GM23338 (cell line): ENCODE measurements at regions not wholly inside any gene's neighbourhood (a gene's known extent, or its start where the extent isn't known, plus 50 kb on each side); places are given as distances from the start of the nearest gene placed in this dataset.

Experiments used
- ATAC-seq: fragments of 200-7000 bp; cut with Tn5 transposase; 3 replicates; pipeline ENCODE4 v1.9.1; 2020
- DNase-seq: peaks from one replicate; pipeline ENCODE4 v3.0.0-alpha.2; 2015; ENCODE audit warnings: low spot score
- H2AFZ ChIP-seq: fragments of 200-600 bp; sonication (generic); 2 replicates; pipeline ENCODE4 v1.8.0; 2016; ENCODE audit warnings: antibody characterized with exemption, mild to moderate bottlenecking, moderate library complexity
- H3F3A ChIP-seq: fragments of 200-600 bp; sonication (generic); replicated peaks from 2 replicates; pipeline ENCODE4 v1.8.0; 2017; ENCODE audit warnings: antibody characterized with exemption, mixed run types, low read depth
- H3K27ac ChIP-seq: fragments of 200-600 bp; sonication (generic); 2 replicates; pipeline ENCODE4 v1.6.1; 2016; ENCODE audit warnings: low read depth
- H3K27me3 ChIP-seq: fragments of 200-600 bp; sonication (generic); 2 replicates; pipeline ENCODE4 v1.8.0; 2016; ENCODE audit warnings: mild to moderate bottlenecking, mixed run types, moderate library complexity; ENCODE audit not compliant: insufficient read depth
- H3K36me3 ChIP-seq: fragments of 200-600 bp; sonication (generic); 2 replicates; pipeline ENCODE4 v1.8.0; 2016; ENCODE audit warnings: mild to moderate bottlenecking; ENCODE audit not compliant: insufficient read depth
- H3K4me1 ChIP-seq: fragments of 200-600 bp; sonication (generic); 2 replicates; pipeline ENCODE4 v1.8.0; 2016; ENCODE audit warnings: mild to moderate bottlenecking, moderate library complexity; ENCODE audit not compliant: insufficient read depth
- H3K4me2 ChIP-seq: fragments of 200-600 bp; sonication (generic); 2 replicates; pipeline ENCODE4 v1.7.1; 2017; ENCODE audit warnings: mixed run types
- H3K4me3 ChIP-seq: fragments of 200-600 bp; sonication (generic); 2 replicates; pipeline ENCODE4 v1.6.1; 2016; ENCODE audit warnings: mixed run types
- H3K79me2 ChIP-seq: fragments of 200-600 bp; sonication (generic); replicated peaks from 2 replicates; pipeline ENCODE4 v1.8.0; 2017; ENCODE audit warnings: mild to moderate bottlenecking; ENCODE audit not compliant: insufficient read depth
- H3K9me2 ChIP-seq: fragments of 200-600 bp; sonication (generic); 2 replicates; pipeline ENCODE4 v1.8.0; 2017; ENCODE audit not compliant: insufficient read depth
- H4K20me1 ChIP-seq: fragments of 200-600 bp; sonication (generic); replicated peaks from 2 replicates; pipeline ENCODE4 v1.8.0; 2017; ENCODE audit warnings: mild to moderate bottlenecking; ENCODE audit not compliant: insufficient read depth
- H3K27ac Mint-ChIP-seq: 2 replicates; pipeline ENCODE4 v1.8.0; 2020; ENCODE audit warnings: inconsistent platforms, mild to moderate bottlenecking, moderate library complexity, mixed read lengths
- H3K27me3 Mint-ChIP-seq: 3 replicates; pipeline ENCODE4 v1.8.0; 2022; ENCODE audit warnings: low read depth, mild to moderate bottlenecking, moderate library complexity, mixed read lengths, inconsistent platforms; ENCODE audit not compliant: insufficient read depth, poor library complexity
- H3K36me3 Mint-ChIP-seq: 3 replicates; pipeline ENCODE4 v1.8.0; 2021; ENCODE audit warnings: low read depth, mild to moderate bottlenecking, inconsistent platforms, moderate library complexity, mixed read lengths
- H3K4me1 Mint-ChIP-seq: 3 replicates; pipeline ENCODE4 v1.8.0; 2020; ENCODE audit warnings: mild to moderate bottlenecking, inconsistent platforms, mixed read lengths
- H3K4me3 Mint-ChIP-seq: 3 replicates; pipeline ENCODE4 v1.8.0; 2021; ENCODE audit warnings: moderate library complexity, mild to moderate bottlenecking, inconsistent platforms, mixed read lengths
- H3K9me3 Mint-ChIP-seq: 3 replicates; pipeline ENCODE4 v1.8.0; 2020; ENCODE audit warnings: moderate library complexity, mild to moderate bottlenecking, inconsistent platforms, mixed read lengths
- CREB1 ChIP-seq: fragments of 250-450 bp; sonication (Bioruptor Pico); IDR thresholded peaks from 2 replicates; pipeline ENCODE4 v1.5.0; 2020; ENCODE audit warnings: low read depth, mild to moderate bottlenecking, moderate library complexity
- EZH2 ChIP-seq: fragments of 200-600 bp; sonication (generic); IDR thresholded peaks from one replicate; pipeline ENCODE4 v1.8.0; 2017; ENCODE audit warnings: antibody characterized with exemption, mild to moderate bottlenecking, low read depth; ENCODE audit not compliant: unreplicated experiment
- EZH2phosphoT487 ChIP-seq: fragments of 200-600 bp; sonication (generic); IDR thresholded peaks from one replicate; pipeline ENCODE4 v1.8.1; 2018; ENCODE audit warnings: antibody characterized with exemption; ENCODE audit not compliant: unreplicated experiment
- JUNB ChIP-seq: IDR thresholded peaks from one replicate; pipeline ENCODE4 v1.6.1; 2016; ENCODE audit warnings: antibody characterized with exemption; ENCODE audit not compliant: unreplicated experiment
- NANOG ChIP-seq: IDR thresholded peaks from 2 replicates; pipeline ENCODE4 v1.6.1; 2016; ENCODE audit warnings: antibody characterized with exemption, borderline replicate concordance
- POLR2AphosphoS5 ChIP-seq: IDR thresholded peaks from 2 replicates; pipeline ENCODE4 v1.6.1; 2016; ENCODE audit warnings: antibody characterized with exemption, low read depth
- STAT1 ChIP-seq: IDR thresholded peaks from one replicate; pipeline ENCODE4 v1.6.1; 2016; ENCODE audit warnings: antibody characterized with exemption; ENCODE audit not compliant: unreplicated experiment
- ZNF114 ChIP-seq: fragments of 250-450 bp; sonication (Bioruptor Pico); IDR thresholded peaks from 2 replicates; pipeline ENCODE4 v1.5.0; 2020; ENCODE audit warnings: mild to moderate bottlenecking, moderate library complexity
- ZNF331 ChIP-seq: fragments of 250-450 bp; sonication (Bioruptor Pico); IDR thresholded peaks from 2 replicates; pipeline ENCODE4 v1.5.0; 2020; ENCODE audit warnings: low read depth, mild to moderate bottlenecking, moderate library complexity
- TF ChIP-seq, protein P1 (sequence below): IDR thresholded peaks from 2 replicates; pipeline ENCODE4 v1.6.1; 2016; ENCODE audit warnings: antibody characterized with exemption
- TF ChIP-seq, protein P2 (sequence below): IDR thresholded peaks from one replicate; pipeline ENCODE4 v1.6.1; 2018; ENCODE audit warnings: antibody characterized with exemption; ENCODE audit not compliant: unreplicated experiment
- TF ChIP-seq, protein P3 (sequence below): fragments of 250-450 bp; sonication (Bioruptor Pico); IDR thresholded peaks from 2 replicates; pipeline ENCODE4 v1.5.0; 2020; ENCODE audit warnings: mild to moderate bottlenecking, moderate library complexity
- TF ChIP-seq, protein P4 (sequence below), 2 experiments: fragments of 200-600 bp in 1 of 2; sonication (generic) in 1 of 2; conservative IDR thresholded peaks; 2 replicates each; pipeline versions ENCODE4 v1.5.1 to v1.6.1; 2016 to 2017; ENCODE audit warnings: antibody characterized with exemption in 2 of 2, low read depth in 2 of 2, mild to moderate bottlenecking in 2 of 2, moderate library complexity in 1 of 2

DNA sequence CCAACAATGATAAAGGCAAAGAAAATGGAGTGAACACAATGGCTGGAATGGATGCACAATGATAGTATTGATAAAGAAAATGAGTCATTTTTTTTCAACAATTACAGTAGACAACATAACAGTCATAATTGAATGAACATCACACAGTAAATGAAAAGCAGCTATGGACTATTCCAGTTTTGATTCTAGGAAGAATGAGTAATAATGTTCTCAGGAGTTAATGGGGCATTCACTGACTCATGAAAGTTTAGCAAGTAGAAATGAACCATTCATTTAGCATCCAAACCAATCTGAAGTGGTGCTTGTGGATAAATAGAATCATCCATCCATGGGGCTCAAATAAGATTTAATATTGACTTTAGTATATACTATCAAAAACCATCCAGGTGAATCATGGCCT lies 1029.5 kb upstream of the GJE1 start:
- H3K4me1 ChIP-seq, result no peaks in the 10 kb centered on the region
- no peak overlapping the region for H2AFZ ChIP-seq
- H3F3A ChIP-seq, result no peaks in the 10 kb centered on the region
- Mint-ChIP-seq H3K36me3 (peaks cover 27% of the 10 kb centered on the region; the same call in 2 of the 3 replicates), H3K9me3 (peaks cover 27% of the 10 kb centered on the region), H3K27ac (no peak overlapping the region), H3K4me3 (no peak overlapping the region), H3K4me1 (peaks cover 24% of the 10 kb centered on the region), H3K27me3 (peaks cover 2% of the 10 kb centered on the region)
- H3K9me2 ChIP-seq, result peaks cover 7% of the 10 kb centered on the region; the same call in 1 of the 2 replicates
- H3K27me3 ChIP-seq, result no peaks in the 10 kb centered on the region
- H3K27ac ChIP-seq, result no peak overlapping the region
- ATAC-seq (no peak), DNase-seq (no peak)
- no peaks in the 10 kb centered on the region for H4K20me1 ChIP-seq
- H3K36me3 ChIP-seq, result peaks cover 4% of the 10 kb centered on the region; the same call in 1 of the 2 replicates
- no peaks in the 10 kb centered on the region for H3K79me2 ChIP-seq
- TF ChIP-seq, protein P1, sequence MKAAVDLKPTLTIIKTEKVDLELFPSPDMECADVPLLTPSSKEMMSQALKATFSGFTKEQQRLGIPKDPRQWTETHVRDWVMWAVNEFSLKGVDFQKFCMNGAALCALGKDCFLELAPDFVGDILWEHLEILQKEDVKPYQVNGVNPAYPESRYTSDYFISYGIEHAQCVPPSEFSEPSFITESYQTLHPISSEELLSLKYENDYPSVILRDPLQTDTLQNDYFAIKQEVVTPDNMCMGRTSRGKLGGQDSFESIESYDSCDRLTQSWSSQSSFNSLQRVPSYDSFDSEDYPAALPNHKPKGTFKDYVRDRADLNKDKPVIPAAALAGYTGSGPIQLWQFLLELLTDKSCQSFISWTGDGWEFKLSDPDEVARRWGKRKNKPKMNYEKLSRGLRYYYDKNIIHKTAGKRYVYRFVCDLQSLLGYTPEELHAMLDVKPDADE, result no peak
- TF ChIP-seq, protein P2, sequence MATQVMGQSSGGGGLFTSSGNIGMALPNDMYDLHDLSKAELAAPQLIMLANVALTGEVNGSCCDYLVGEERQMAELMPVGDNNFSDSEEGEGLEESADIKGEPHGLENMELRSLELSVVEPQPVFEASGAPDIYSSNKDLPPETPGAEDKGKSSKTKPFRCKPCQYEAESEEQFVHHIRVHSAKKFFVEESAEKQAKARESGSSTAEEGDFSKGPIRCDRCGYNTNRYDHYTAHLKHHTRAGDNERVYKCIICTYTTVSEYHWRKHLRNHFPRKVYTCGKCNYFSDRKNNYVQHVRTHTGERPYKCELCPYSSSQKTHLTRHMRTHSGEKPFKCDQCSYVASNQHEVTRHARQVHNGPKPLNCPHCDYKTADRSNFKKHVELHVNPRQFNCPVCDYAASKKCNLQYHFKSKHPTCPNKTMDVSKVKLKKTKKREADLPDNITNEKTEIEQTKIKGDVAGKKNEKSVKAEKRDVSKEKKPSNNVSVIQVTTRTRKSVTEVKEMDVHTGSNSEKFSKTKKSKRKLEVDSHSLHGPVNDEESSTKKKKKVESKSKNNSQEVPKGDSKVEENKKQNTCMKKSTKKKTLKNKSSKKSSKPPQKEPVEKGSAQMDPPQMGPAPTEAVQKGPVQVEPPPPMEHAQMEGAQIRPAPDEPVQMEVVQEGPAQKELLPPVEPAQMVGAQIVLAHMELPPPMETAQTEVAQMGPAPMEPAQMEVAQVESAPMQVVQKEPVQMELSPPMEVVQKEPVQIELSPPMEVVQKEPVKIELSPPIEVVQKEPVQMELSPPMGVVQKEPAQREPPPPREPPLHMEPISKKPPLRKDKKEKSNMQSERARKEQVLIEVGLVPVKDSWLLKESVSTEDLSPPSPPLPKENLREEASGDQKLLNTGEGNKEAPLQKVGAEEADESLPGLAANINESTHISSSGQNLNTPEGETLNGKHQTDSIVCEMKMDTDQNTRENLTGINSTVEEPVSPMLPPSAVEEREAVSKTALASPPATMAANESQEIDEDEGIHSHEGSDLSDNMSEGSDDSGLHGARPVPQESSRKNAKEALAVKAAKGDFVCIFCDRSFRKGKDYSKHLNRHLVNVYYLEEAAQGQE, result no peak
- no peak for TF ChIP-seq EZH2phosphoT487
- TF ChIP-seq CREB1 (CRISPR knock-in tag), result no peak
- no peak for TF ChIP-seq ZNF114
- TF ChIP-seq POLR2AphosphoS5, result no peak
- TF ChIP-seq, protein P3, sequence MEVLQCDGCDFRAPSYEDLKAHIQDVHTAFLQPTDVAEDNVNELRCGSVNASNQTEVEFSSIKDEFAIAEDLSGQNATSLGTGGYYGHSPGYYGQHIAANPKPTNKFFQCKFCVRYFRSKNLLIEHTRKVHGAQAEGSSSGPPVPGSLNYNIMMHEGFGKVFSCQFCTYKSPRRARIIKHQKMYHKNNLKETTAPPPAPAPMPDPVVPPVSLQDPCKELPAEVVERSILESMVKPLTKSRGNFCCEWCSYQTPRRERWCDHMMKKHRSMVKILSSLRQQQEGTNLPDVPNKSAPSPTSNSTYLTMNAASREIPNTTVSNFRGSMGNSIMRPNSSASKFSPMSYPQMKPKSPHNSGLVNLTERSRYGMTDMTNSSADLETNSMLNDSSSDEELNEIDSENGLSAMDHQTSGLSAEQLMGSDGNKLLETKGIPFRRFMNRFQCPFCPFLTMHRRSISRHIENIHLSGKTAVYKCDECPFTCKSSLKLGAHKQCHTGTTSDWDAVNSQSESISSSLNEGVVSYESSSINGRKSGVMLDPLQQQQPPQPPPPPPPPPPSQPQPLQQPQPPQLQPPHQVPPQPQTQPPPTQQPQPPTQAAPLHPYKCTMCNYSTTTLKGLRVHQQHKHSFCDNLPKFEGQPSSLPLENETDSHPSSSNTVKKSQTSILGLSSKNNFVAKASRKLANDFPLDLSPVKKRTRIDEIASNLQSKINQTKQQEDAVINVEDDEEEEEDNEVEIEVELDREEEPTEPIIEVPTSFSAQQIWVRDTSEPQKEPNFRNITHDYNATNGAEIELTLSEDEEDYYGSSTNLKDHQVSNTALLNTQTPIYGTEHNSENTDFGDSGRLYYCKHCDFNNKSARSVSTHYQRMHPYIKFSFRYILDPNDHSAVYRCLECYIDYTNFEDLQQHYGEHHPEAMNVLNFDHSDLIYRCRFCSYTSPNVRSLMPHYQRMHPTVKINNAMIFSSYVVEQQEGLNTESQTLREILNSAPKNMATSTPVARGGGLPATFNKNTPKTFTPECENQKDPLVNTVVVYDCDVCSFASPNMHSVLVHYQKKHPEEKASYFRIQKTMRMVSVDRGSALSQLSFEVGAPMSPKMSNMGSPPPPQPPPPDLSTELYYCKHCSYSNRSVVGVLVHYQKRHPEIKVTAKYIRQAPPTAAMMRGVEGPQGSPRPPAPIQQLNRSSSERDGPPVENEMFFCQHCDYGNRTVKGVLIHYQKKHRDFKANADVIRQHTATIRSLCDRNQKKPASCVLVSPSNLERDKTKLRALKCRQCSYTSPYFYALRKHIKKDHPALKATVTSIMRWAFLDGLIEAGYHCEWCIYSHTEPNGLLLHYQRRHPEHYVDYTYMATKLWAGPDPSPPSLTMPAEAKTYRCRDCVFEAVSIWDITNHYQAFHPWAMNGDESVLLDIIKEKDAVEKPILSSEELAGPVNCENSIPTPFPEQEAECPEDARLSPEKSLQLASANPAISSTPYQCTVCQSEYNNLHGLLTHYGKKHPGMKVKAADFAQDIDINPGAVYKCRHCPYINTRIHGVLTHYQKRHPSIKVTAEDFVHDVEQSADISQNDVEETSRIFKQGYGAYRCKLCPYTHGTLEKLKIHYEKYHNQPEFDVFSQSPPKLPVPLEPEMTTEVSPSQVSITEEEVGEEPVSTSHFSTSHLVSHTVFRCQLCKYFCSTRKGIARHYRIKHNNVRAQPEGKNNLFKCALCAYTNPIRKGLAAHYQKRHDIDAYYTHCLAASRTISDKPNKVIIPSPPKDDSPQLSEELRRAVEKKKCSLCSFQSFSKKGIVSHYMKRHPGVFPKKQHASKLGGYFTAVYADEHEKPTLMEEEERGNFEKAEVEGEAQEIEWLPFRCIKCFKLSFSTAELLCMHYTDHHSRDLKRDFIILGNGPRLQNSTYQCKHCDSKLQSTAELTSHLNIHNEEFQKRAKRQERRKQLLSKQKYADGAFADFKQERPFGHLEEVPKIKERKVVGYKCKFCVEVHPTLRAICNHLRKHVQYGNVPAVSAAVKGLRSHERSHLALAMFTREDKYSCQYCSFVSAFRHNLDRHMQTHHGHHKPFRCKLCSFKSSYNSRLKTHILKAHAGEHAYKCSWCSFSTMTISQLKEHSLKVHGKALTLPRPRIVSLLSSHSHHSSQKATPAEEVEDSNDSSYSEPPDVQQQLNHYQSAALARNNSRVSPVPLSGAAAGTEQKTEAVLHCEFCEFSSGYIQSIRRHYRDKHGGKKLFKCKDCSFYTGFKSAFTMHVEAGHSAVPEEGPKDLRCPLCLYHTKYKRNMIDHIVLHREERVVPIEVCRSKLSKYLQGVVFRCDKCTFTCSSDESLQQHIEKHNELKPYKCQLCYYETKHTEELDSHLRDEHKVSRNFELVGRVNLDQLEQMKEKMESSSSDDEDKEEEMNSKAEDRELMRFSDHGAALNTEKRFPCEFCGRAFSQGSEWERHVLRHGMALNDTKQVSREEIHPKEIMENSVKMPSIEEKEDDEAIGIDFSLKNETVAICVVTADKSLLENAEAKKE (CRISPR knock-in tag), result no peak
- TF ChIP-seq JUNB, result no peak
- no peak for TF ChIP-seq NANOG
- TF ChIP-seq EZH2, result no peak
- TF ChIP-seq ZNF331 (CRISPR knock-in tag), result no peak
- TF ChIP-seq, protein P4, sequence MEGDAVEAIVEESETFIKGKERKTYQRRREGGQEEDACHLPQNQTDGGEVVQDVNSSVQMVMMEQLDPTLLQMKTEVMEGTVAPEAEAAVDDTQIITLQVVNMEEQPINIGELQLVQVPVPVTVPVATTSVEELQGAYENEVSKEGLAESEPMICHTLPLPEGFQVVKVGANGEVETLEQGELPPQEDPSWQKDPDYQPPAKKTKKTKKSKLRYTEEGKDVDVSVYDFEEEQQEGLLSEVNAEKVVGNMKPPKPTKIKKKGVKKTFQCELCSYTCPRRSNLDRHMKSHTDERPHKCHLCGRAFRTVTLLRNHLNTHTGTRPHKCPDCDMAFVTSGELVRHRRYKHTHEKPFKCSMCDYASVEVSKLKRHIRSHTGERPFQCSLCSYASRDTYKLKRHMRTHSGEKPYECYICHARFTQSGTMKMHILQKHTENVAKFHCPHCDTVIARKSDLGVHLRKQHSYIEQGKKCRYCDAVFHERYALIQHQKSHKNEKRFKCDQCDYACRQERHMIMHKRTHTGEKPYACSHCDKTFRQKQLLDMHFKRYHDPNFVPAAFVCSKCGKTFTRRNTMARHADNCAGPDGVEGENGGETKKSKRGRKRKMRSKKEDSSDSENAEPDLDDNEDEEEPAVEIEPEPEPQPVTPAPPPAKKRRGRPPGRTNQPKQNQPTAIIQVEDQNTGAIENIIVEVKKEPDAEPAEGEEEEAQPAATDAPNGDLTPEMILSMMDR (conservative IDR thresholded peaks at IDR 0.05; ENCODE audit: low read depth in 2 of 2), result no peak
- no peak for TF ChIP-seq STAT1
- no peak overlapping the region for H3K4me3 ChIP-seq
- H3K4me2 ChIP-seq, result no peak overlapping the region
